ENCODE measurements at regions not wholly inside any gene's neighbourhood (a gene's known extent, or its start where the extent isn't known, plus 50 kb on each side); places are given as distances from the start of the nearest gene placed in this dataset.

DNA sequence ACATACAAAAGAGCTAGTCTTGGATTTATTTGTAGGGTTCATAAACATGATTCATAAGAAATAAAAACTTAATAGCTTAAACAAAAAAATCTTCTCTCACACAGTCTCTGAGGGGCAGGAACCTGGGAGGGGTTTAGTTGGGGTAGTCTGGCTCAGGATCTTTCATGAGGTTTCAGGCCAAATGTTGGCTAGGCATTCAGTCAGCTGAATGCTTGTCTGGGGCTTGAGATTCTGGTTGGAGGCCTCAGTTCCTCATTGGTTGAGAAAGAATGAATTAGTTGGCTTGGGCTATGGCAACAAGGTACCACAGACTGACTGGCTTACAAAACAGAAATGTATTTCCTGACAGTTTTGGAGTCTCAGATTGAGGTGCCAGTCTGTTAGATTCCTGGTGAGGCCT, 74.3 kb downstream of the ANKRD7 start:
- no peak for DNase-seq (ENCODE audit: extremely low spot score)
- ChIA-PET POLR2A (no interaction called here), CTCF (interaction anchor here (0.6 kb wide), 1 partner anchor 10 kb away, joined by 3 read pairs; no protein-coding TSS in a partner anchor)
- TF ChIP-seq SUZ12 (IDR thresholded peaks at IDR 0.05) (no peak), ZNF384 (IDR thresholded peaks at IDR 0.05) (no peak), PKNOX1 (IDR thresholded peaks at IDR 0.05) (no peak), FOXM1 (IDR thresholded peaks at IDR 0.05; ENCODE audit: borderline replicate concordance) (no peak), NFRKB (IDR thresholded peaks at IDR 0.05) (no peak), FOXK2 (IDR thresholded peaks at IDR 0.05) (no peak), CTBP1 (IDR thresholded peaks at IDR 0.05; ENCODE audit: borderline replicate concordance) (no peak), FOXA1 (IDR thresholded peaks at IDR 0.05) (no peak), TARDBP (IDR thresholded peaks at IDR 0.05) (no peak), LEF1 (IDR thresholded peaks at IDR 0.05; ENCODE audit: borderline replicate concordance) (no peak), ARNT (IDR thresholded peaks at IDR 0.05) (no peak), HDGF (IDR thresholded peaks at IDR 0.05; ENCODE audit: borderline replicate concordance) (no peak), BHLHE40 (IDR thresholded peaks at IDR 0.05; ENCODE audit: borderline replicate concordance) (no peak), ELF4 (IDR thresholded peaks at IDR 0.05) (no peak)

GRCh38 chr7:118300177-118300576, 75.7 kb downstream of the ANKRD7 start:
- TF ChIP-seq TARDBP (IDR thresholded peaks at IDR 0.05) (no peak), FOXK2 (IDR thresholded peaks at IDR 0.05) (no peak), ZNF384 (IDR thresholded peaks at IDR 0.05) (no peak), LEF1 (IDR thresholded peaks at IDR 0.05; ENCODE audit: borderline replicate concordance) (no peak), CTBP1 (IDR thresholded peaks at IDR 0.05; ENCODE audit: borderline replicate concordance) (no peak), SUZ12 (IDR thresholded peaks at IDR 0.05) (no peak)
- ChIA-PET CTCF (no interaction called here), POLR2A (no interaction called here)
- DNase-seq (ENCODE audit: extremely low spot score) = no peak

DNA sequence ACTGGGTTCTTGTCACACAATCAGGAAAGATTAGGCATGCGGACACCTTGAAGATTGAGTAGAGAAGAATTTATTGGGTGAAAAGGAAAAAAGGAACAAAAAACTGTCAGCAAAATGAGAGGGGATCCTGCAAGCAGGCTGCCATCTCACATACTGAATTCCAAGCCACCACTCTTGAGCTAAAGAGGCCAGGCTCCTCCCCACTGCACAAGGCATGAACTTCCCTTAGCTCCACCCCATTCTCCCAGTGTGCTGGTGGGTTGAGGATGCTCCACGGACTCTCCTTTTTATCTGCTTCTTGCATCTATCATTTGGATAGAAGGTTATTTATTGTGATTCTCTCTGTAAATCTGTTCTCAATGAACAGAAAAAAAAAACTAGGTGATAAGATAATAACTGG, 79.6 kb downstream of the ANKRD7 start:
- CTCF ChIA-PET = no interaction called here
- no peak for TF ChIP-seq CTBP1 (IDR thresholded peaks at IDR 0.05; ENCODE audit: borderline replicate concordance)
- no peak for TF ChIP-seq FOXK2 (IDR thresholded peaks at IDR 0.05)
- no peak for TF ChIP-seq SP1 (IDR thresholded peaks at IDR 0.05)
- TF ChIP-seq PKNOX1 (IDR thresholded peaks at IDR 0.05) = no peak
- TF ChIP-seq NFRKB (IDR thresholded peaks at IDR 0.05) = no peak
- no peak for TF ChIP-seq ZNF384 (IDR thresholded peaks at IDR 0.05)
- no peak for TF ChIP-seq ELF4 (IDR thresholded peaks at IDR 0.05)
- no peak for TF ChIP-seq FOXA1 (IDR thresholded peaks at IDR 0.05)
- TF ChIP-seq ARNT (IDR thresholded peaks at IDR 0.05) = no peak
- TF ChIP-seq SUZ12 (IDR thresholded peaks at IDR 0.05) = no peak
- TF ChIP-seq BHLHE40 (IDR thresholded peaks at IDR 0.05; ENCODE audit: borderline replicate concordance) = no peak
- no peak for TF ChIP-seq L3MBTL2 (conservative IDR thresholded peaks at IDR 0.05)
- POLR2A ChIA-PET = no interaction called here
- no peak for DNase-seq (ENCODE audit: extremely low spot score)

DNA sequence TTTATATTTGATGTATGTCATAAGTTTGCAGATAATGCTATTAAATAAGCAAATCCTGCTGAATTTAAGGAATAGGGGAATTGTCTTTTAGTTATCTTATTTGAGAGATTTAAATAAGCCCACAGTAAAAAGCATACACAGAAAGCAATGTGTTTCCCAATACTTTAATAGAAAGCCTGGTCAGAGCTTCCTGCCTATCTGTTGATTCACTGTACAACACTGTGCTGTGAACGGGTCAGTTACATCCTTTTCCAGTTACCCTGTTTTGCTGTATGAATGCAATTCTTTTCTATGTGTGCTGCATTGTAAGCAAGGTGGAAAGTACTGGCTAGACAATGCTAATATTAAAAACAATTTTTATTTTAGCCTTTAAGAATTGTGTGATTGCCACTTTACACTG, 81.2 kb downstream of the ANKRD7 start:
- ChIA-PET POLR2A (no interaction called here), CTCF (no interaction called here)
- DNase-seq (ENCODE audit: extremely low spot score) = no peak
- no peak for TF ChIP-seq FOXK2 (IDR thresholded peaks at IDR 0.05)
- TF ChIP-seq LEF1 (IDR thresholded peaks at IDR 0.05; ENCODE audit: borderline replicate concordance) = no peak
- no peak for TF ChIP-seq TARDBP (IDR thresholded peaks at IDR 0.05)
- no peak for TF ChIP-seq FOXA1 (IDR thresholded peaks at IDR 0.05)
- TF ChIP-seq FOXM1 (IDR thresholded peaks at IDR 0.05; ENCODE audit: borderline replicate concordance) = no peak
- no peak for TF ChIP-seq NFRKB (IDR thresholded peaks at IDR 0.05)
- no peak for TF ChIP-seq BHLHE40 (IDR thresholded peaks at IDR 0.05; ENCODE audit: borderline replicate concordance)
- no peak for TF ChIP-seq SUZ12 (IDR thresholded peaks at IDR 0.05)
- TF ChIP-seq CTBP1 (IDR thresholded peaks at IDR 0.05; ENCODE audit: borderline replicate concordance) = no peak
- TF ChIP-seq PKNOX1 (IDR thresholded peaks at IDR 0.05) = no peak
- no peak for TF ChIP-seq ARNT (IDR thresholded peaks at IDR 0.05)
- TF ChIP-seq HDGF (IDR thresholded peaks at IDR 0.05; ENCODE audit: borderline replicate concordance) = no peak
- no peak for TF ChIP-seq ZNF384 (IDR thresholded peaks at IDR 0.05)

GRCh38 chr7:118306771-118307170, 82.3 kb downstream of the ANKRD7 start:
- no peak for DNase-seq (ENCODE audit: extremely low spot score)
- TF ChIP-seq FOXA1 (IDR thresholded peaks at IDR 0.05) = no peak
- no peak for TF ChIP-seq PKNOX1 (IDR thresholded peaks at IDR 0.05)
- no peak for TF ChIP-seq HDGF (IDR thresholded peaks at IDR 0.05; ENCODE audit: borderline replicate concordance)
- no peak for TF ChIP-seq ZNF384 (IDR thresholded peaks at IDR 0.05)
- no peak for TF ChIP-seq TARDBP (IDR thresholded peaks at IDR 0.05)
- TF ChIP-seq ELF4 (IDR thresholded peaks at IDR 0.05) = no peak
- ChIA-PET CTCF (no interaction called here), POLR2A (no interaction called here)

GRCh38 chr7:118311121-118311836, 86.8 kb downstream of the ANKRD7 start:
- no peak for DNase-seq (ENCODE audit: extremely low spot score)
- TF ChIP-seq CTBP1 (IDR thresholded peaks at IDR 0.05; ENCODE audit: borderline replicate concordance) = no peak
- TF ChIP-seq ELF4 (IDR thresholded peaks at IDR 0.05) = no peak
- TF ChIP-seq SUZ12 (IDR thresholded peaks at IDR 0.05) = no peak
- TF ChIP-seq FOXA1 (IDR thresholded peaks at IDR 0.05) = no peak
- TF ChIP-seq TARDBP (IDR thresholded peaks at IDR 0.05) = no peak
- no peak for TF ChIP-seq PKNOX1 (IDR thresholded peaks at IDR 0.05)
- no peak for TF ChIP-seq ZNF384 (IDR thresholded peaks at IDR 0.05)
- TF ChIP-seq ARNT (IDR thresholded peaks at IDR 0.05) = no peak
- TF ChIP-seq LEF1 (IDR thresholded peaks at IDR 0.05; ENCODE audit: borderline replicate concordance) = no peak
- no peak for TF ChIP-seq NFRKB (IDR thresholded peaks at IDR 0.05)
- TF ChIP-seq HDGF (IDR thresholded peaks at IDR 0.05; ENCODE audit: borderline replicate concordance) = no peak
- no peak for TF ChIP-seq FOXM1 (IDR thresholded peaks at IDR 0.05; ENCODE audit: borderline replicate concordance)
- TF ChIP-seq L3MBTL2 (conservative IDR thresholded peaks at IDR 0.05) = no peak
- TF ChIP-seq FOXK2 (IDR thresholded peaks at IDR 0.05) = no peak
- TF ChIP-seq SP1 (IDR thresholded peaks at IDR 0.05) = no peak
- ChIA-PET CTCF (no interaction called here), POLR2A (no interaction called here)
